ENCODE measurements at regions not wholly inside any gene's neighbourhood (a gene's known extent, or its start where the extent isn't known, plus 50 kb on each side); places are given as distances from the start of the nearest gene placed in this dataset.
"Not testable (repeated sequence)": the region's sequence is repeated elsewhere in the genome, so short reads cannot be mapped to it uniquely, and the experiment has no call there.

DNA sequence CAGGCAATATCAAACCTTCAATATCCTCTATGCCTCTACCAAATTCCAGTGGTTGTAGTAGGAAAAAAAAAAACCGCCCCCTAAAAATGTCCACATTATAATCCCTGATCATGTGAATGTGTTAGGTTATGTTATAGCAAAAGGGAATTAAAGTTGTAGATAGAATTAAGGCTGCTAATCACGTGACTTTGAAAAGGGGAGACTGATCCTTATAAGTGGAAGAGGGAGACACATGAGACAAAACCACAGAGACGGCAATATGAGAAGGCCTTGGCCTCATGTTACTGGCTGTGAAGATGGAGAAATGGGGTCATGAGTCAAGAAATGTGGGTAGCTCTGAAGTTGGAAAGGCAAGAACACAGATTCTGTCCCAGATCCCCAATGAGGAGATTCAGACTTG lies 1711.3 kb downstream of the KHDRBS2 start:
- not testable (repeated sequence) for H3K4me3 ChIP-seq (replicated peaks; ENCODE audit: insufficient read depth, low read length); DNase-seq (ENCODE audit: low read depth in 1 of 2, low spot score in 1 of 2); H3K27ac ChIP-seq (replicated peaks); H3K27me3 ChIP-seq (ENCODE audit: insufficient read depth, poor library complexity, severe bottlenecking)

DNA sequence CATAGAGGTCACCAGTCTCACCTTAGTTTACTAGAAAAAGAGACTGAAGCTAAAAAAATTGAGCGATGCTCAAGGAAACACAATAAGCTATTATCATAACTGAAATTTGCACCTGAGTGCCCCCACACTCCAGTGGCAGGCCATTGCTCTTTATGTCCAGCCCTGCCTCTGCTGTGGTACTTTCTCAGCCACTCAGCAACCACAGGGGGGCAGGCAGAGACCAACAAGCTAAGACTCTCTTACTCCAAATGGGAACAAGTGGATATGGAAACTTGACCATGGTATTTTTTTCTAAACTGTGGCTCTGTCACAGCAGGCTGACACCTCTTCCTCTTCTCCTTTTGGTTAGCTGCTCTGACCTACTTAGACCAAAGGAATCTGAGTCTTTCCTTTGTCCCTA lies 1713.4 kb downstream of the KHDRBS2 start:
- DNase-seq (ENCODE audit: low read depth in 1 of 2, low spot score in 1 of 2); H3K27ac ChIP-seq (replicated peaks); H3K4me3 ChIP-seq (replicated peaks; ENCODE audit: insufficient read depth, low read length); H3K27me3 ChIP-seq (ENCODE audit: insufficient read depth, poor library complexity, severe bottlenecking): not testable (repeated sequence)

DNA sequence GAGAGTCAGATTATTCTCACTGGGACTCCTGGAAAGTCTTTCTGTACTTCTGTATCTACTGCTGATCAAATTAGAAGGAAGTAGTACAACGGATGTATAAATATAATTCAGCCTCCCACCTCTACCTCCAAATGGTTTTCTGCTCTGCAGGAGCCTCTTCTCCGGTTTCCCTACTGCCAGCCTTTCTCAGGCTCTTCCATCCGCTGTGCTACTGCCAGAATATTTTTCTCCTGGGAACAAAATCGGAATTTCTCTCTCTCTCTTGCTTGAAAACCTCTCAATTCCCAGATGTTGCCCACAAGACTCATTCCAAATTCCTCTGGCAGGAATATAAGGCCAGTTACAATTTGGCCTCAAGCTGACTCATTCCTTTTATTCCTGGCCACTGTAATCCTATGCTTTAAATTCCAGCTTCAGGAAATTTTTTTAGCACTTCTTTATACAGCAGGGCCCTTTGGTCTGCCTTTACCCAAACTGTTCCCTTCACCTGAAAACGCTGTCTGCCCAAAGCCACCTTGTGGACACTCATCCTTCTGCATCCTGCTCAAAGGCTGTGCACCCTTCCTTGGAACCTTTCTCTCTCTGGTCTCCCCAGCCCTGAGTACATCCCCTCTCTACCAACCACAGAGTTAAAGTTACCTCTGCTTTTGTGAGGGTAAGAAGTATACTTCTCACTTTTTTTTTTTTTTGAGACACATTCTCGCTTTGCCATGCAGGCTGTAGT lies 1714.6 kb downstream of the KHDRBS2 start:
- H3K27me3 ChIP-seq (ENCODE audit: insufficient read depth, poor library complexity, severe bottlenecking); DNase-seq (ENCODE audit: low read depth in 1 of 2, low spot score in 1 of 2); H3K4me3 ChIP-seq (replicated peaks; ENCODE audit: insufficient read depth, low read length); H3K27ac ChIP-seq (replicated peaks): not testable (repeated sequence)

- not testable (repeated sequence) for H3K4me3 ChIP-seq (replicated peaks; ENCODE audit: insufficient read depth, low read length); H3K27me3 ChIP-seq (ENCODE audit: insufficient read depth, poor library complexity, severe bottlenecking); H3K27ac ChIP-seq (replicated peaks); DNase-seq (ENCODE audit: low read depth in 1 of 2, low spot score in 1 of 2)
These were observed 1715.4 kb downstream of the KHDRBS2 start for GRCh38 chr6:60570599-60570998.

GRCh38 chr6:60567447-60568187 lies 1718.4 kb downstream of the KHDRBS2 start:
- not testable (repeated sequence) for DNase-seq (ENCODE audit: low read depth in 1 of 2, low spot score in 1 of 2); H3K27me3 ChIP-seq (ENCODE audit: insufficient read depth, poor library complexity, severe bottlenecking); H3K4me3 ChIP-seq (replicated peaks; ENCODE audit: insufficient read depth, low read length); H3K27ac ChIP-seq (replicated peaks)

DNA sequence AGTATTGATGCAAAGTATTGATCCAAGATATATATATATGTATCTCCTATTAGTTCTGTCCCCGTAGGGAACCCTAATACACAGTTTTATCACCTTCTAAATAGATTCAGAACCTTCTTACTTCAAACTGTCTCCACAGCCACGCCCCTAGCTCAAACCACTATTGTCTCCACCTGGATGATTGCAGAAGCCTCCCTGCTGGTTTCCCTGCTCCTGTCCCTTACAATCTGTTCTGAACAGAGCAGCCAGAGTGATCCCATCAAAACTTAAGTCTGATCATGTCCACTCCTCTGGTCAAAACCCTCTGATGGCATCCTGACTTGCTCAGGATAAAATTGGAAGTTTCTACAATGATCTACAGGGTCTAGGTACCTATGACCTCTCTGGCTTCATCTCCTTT lies 1719.6 kb downstream of the KHDRBS2 start:
- H3K27me3 ChIP-seq (ENCODE audit: insufficient read depth, poor library complexity, severe bottlenecking); H3K27ac ChIP-seq (replicated peaks); H3K4me3 ChIP-seq (replicated peaks; ENCODE audit: insufficient read depth, low read length); DNase-seq (ENCODE audit: low read depth in 1 of 2, low spot score in 1 of 2): not testable (repeated sequence)

DNA sequence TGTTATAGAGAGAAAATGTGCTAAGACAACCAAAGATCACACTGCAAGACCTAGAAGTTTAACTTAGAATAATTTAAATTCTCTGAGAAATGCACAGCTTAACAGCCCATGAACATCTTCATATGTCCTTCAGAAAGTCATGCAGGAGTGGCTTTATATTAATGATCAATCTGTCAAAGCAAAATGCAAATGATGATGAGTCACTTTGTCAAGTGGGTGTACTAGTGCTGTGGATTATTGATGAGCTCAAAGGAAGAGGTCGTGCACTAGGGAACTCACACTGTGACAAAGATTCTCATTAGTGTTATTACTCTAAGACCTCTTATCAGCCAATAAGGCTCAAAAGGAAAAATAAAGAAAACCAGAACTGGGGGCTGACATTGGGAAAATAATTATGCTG lies 1726.3 kb downstream of the KHDRBS2 start:
- not testable (repeated sequence) for H3K27me3 ChIP-seq (ENCODE audit: insufficient read depth, poor library complexity, severe bottlenecking)

DNA sequence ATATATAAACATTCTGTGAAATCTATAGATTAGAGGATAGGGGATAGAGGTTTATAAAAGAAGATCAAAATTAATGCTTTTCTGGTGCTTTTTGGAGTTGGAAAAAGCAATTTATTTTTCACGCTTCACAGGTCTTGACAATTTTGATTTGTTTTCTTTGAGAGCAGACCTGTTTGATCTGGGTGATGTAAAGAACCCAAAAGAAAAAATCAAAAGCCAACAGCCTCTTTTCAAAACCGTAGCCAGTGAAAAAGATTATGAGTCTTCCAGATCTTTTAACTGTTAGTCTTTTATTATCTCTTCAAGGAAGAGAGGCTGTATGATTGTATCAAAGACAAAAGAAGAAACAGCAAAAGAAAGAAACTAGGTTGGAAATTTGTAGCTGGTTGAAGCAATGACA lies 1738.7 kb downstream of the KHDRBS2 start:
- not testable (repeated sequence) for H3K27ac ChIP-seq (replicated peaks); DNase-seq (ENCODE audit: low read depth in 1 of 2, low spot score in 1 of 2); H3K27me3 ChIP-seq (ENCODE audit: insufficient read depth, poor library complexity, severe bottlenecking); H3K4me3 ChIP-seq (replicated peaks; ENCODE audit: insufficient read depth, low read length)

More for the DNA sequence above, 1726.3 kb downstream of the KHDRBS2 start:
- H3K27ac ChIP-seq (replicated peaks); DNase-seq (ENCODE audit: low read depth in 1 of 2, low spot score in 1 of 2); H3K4me3 ChIP-seq (replicated peaks; ENCODE audit: insufficient read depth, low read length): not testable (repeated sequence)

GRCh38 chr6:60524770-60525169 lies 1761.3 kb downstream of the KHDRBS2 start:
- H3K27ac ChIP-seq (replicated peaks); H3K4me3 ChIP-seq (replicated peaks; ENCODE audit: insufficient read depth, low read length); DNase-seq (ENCODE audit: low read depth in 1 of 2, low spot score in 1 of 2): not testable (repeated sequence)

GRCh38 chr6:60477747-60478146 lies 1808.3 kb downstream of the KHDRBS2 start:
- not testable (repeated sequence) for H3K27ac ChIP-seq (replicated peaks); H3K4me3 ChIP-seq (replicated peaks; ENCODE audit: insufficient read depth, low read length); H3K27me3 ChIP-seq (ENCODE audit: insufficient read depth, poor library complexity, severe bottlenecking); DNase-seq (ENCODE audit: low read depth in 1 of 2, low spot score in 1 of 2)

More at GRCh38 chr6:60524770-60525169, 1761.3 kb downstream of the KHDRBS2 start:
- H3K27me3 ChIP-seq (ENCODE audit: insufficient read depth, poor library complexity, severe bottlenecking) = not testable (repeated sequence)

GRCh38 chr6:60473805-60474204 lies 1812.2 kb downstream of the KHDRBS2 start:
- H3K27me3 ChIP-seq (ENCODE audit: insufficient read depth, poor library complexity, severe bottlenecking); DNase-seq (ENCODE audit: low read depth in 1 of 2, low spot score in 1 of 2); H3K27ac ChIP-seq (replicated peaks); H3K4me3 ChIP-seq (replicated peaks; ENCODE audit: insufficient read depth, low read length): not testable (repeated sequence)

GRCh38 chr6:60471426-60471825 lies 1814.6 kb downstream of the KHDRBS2 start:
- not testable (repeated sequence) for H3K4me3 ChIP-seq (replicated peaks; ENCODE audit: insufficient read depth, low read length); DNase-seq (ENCODE audit: low read depth in 1 of 2, low spot score in 1 of 2); H3K27ac ChIP-seq (replicated peaks); H3K27me3 ChIP-seq (ENCODE audit: insufficient read depth, poor library complexity, severe bottlenecking)

DNA sequence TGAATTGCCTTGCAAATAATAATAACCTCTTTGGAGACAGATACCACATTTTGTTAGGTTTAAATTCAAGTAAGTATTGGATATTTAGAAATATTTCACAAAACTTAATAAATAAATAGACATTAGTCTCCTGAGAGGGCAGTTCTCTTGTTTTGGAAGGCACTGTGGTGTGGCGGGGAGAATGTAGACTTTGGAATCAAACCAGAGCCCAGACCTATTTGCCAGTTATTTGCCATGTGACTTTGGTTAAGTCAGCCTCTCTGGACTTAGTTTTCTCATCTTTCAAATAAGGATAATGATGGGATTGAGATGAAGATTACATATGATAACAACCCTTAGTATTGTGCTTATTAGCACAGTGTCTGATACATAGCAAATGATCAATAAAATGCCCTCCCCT lies 1835.6 kb downstream of the KHDRBS2 start:
- not testable (repeated sequence) for DNase-seq (ENCODE audit: low read depth in 1 of 2, low spot score in 1 of 2); H3K27me3 ChIP-seq (ENCODE audit: insufficient read depth, poor library complexity, severe bottlenecking); H3K27ac ChIP-seq (replicated peaks); H3K4me3 ChIP-seq (replicated peaks; ENCODE audit: insufficient read depth, low read length)

DNA sequence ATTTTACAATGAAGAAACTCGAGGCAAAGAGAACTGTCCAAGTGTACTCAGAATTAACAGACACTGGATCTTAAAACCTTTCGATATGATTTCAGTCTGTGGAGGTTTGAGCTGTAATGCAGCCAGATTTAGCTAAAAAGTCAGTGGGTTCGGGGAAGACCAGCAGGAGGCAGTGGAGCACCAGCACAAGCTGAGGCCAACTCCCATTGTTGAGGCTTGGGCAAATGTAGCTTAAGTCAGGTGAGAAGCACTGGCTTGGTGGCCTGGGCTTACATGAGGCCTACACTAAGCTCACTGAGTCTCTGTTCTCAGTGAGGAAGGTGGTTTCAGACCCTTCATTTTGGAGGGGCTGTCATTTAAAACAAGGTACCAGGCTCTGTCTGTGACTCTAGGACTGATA lies 1841.5 kb downstream of the KHDRBS2 start:
- DNase-seq (ENCODE audit: low read depth in 1 of 2, low spot score in 1 of 2); H3K27me3 ChIP-seq (ENCODE audit: insufficient read depth, poor library complexity, severe bottlenecking); H3K27ac ChIP-seq (replicated peaks); H3K4me3 ChIP-seq (replicated peaks; ENCODE audit: insufficient read depth, low read length): not testable (repeated sequence)

DNA sequence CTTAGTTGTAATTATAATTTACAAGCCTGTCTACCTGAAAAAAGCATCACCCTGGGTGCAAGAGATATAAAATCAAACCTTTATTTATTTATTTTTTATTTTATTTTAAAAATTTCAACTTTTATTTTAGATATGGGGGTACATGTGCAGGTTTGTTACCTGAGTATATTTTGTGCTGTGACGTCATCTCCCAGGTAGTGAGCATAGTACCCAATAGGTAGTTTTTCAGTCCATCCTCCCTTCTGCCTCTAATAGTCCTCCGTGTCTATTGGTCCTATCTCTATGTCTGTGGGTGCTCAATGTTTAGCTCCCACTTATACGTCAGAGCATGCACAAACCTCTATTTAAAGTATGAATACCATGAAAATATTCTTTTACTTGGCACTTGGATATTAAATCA lies 1846.3 kb downstream of the KHDRBS2 start:
- H3K27me3 ChIP-seq (ENCODE audit: insufficient read depth, poor library complexity, severe bottlenecking); DNase-seq (ENCODE audit: low read depth in 1 of 2, low spot score in 1 of 2); H3K27ac ChIP-seq (replicated peaks); H3K4me3 ChIP-seq (replicated peaks; ENCODE audit: insufficient read depth, low read length): not testable (repeated sequence)
